Ascending aorta (tissue), 2 donors: ENCODE measurements at regions not wholly inside any gene's neighbourhood (a gene's known extent, or its start where the extent isn't known, plus 50 kb on each side); places are given as distances from the start of the nearest gene placed in this dataset.

ENCODE experiments used
- DNase-seq, 2 donors: peaks; one replicate each; pipeline ENCODE4 v3.0.0-alpha.2; 2019; ENCODE audit warnings: low spot score in 2 of 2
- H3K27ac ChIP-seq, 2 donors: fragments of 200-600 bp; sonication (generic); one replicate each; pipeline ENCODE4 v1.5.1; 2016 to 2017; ENCODE audit warnings: mild to moderate bottlenecking in 1 of 2
- H3K27me3 ChIP-seq: fragments of 200-600 bp; sonication (generic); one replicate; pipeline ENCODE4 v1.5.1; 2017
- H3K36me3 ChIP-seq, 2 donors: fragments of 200-600 bp; sonication (generic); one replicate each; pipeline ENCODE4 v1.5.1; 2016
- H3K4me1 ChIP-seq, 2 donors: fragments of 200-600 bp; sonication (generic); one replicate each; pipeline ENCODE4 v1.5.1; 2016 to 2017; ENCODE audit warnings: mild to moderate bottlenecking in 1 of 2
- H3K4me3 ChIP-seq, 2 donors: fragments of 200-600 bp; sonication (generic); one replicate each; pipeline ENCODE4 v1.5.1; 2016 to 2017; ENCODE audit warnings: mild to moderate bottlenecking in 1 of 2
- H3K9me3 ChIP-seq, 2 donors: fragments of 200-600 bp; sonication (generic); one replicate each; pipeline ENCODE4 v1.5.1; 2016
- intact Hi-C: fragments of 100-400 bp; cut with DNase I; formaldehyde crosslinking; loops from one replicate; pipeline ENCODE4 v1.15.1; 2023
- TF ChIP-seq, protein P1 (sequence below), 3 experiments: fragments of 200-600 bp in 2 of 3; fragments of 450-650 bp in 1 of 3; sonication (generic) in 2 of 3; IDR thresholded peaks; one replicate each; pipeline ENCODE4 v1.5.1; 2016 to 2019; ENCODE audit warnings: antibody characterized with exemption in 3 of 3, mild to moderate bottlenecking in 1 of 3, moderate library complexity in 1 of 3

DNA sequence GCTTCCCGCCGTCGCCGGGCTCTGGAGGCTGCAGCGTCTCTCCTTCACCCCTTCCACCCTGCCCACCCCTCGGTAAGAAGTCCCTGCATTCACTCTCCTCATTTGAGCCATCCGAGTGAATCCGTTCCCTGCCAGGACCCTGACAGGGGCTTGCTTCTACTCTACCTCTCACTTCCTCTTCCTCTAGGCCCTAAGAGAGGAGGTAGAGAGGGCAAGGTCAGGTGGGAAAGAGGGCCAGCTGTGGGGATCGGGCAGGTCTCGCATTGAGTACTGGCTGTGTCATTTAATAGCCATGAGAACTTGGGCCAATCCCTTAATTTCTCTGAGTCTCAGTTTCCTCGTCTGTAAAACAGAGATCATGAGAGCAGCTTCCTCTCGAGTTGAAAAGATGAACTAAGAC lies 283.6 kb downstream of the UACA start:
- Histone ChIP-seq H3K4me3 (no peak overlapping the region), H3K9me3 (no peaks in the 10 kb centered on the region), H3K27ac (no peak overlapping the region), H3K4me1 (peaks cover 0 to 5% of the 10 kb centered on the region in 2 donors), H3K36me3 (no peaks in the 10 kb centered on the region), H3K27me3 (no peaks in the 10 kb centered on the region)
- DNase-seq = no peak
- TF ChIP-seq, protein P1, sequence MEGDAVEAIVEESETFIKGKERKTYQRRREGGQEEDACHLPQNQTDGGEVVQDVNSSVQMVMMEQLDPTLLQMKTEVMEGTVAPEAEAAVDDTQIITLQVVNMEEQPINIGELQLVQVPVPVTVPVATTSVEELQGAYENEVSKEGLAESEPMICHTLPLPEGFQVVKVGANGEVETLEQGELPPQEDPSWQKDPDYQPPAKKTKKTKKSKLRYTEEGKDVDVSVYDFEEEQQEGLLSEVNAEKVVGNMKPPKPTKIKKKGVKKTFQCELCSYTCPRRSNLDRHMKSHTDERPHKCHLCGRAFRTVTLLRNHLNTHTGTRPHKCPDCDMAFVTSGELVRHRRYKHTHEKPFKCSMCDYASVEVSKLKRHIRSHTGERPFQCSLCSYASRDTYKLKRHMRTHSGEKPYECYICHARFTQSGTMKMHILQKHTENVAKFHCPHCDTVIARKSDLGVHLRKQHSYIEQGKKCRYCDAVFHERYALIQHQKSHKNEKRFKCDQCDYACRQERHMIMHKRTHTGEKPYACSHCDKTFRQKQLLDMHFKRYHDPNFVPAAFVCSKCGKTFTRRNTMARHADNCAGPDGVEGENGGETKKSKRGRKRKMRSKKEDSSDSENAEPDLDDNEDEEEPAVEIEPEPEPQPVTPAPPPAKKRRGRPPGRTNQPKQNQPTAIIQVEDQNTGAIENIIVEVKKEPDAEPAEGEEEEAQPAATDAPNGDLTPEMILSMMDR (IDR thresholded peaks at IDR 0.05) = no peak
- intact Hi-C loops = loop anchor here (5.0 to 10.0 kb wide), 2 partner anchors 282 to 1025 kb away; partner anchors contain the start of gene RPLP1

DNA sequence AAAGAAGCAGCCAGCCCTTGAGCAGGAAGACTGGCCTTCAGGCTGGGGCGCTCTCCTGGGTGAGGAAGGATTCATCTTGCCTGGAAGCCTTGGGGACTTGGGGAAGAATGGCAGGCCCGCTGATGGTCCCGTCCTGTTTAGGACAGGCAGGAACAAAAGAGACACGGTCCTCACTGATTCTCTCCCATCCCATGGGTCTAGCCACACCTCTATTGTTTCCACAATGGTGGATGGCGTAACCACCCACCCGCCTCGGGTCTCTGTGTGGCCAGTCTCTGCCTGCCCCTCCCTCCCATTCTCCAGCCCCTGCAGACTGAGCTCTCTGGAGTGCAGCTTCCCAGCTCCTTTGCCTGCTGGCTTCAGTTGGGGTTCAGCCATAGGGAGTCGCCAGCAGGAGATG lies 284.3 kb downstream of the UACA start:
- DNase-seq = no peak
- H3K27me3 ChIP-seq = no peaks in the 10 kb centered on the region
- no peaks in the 10 kb centered on the region for H3K9me3 ChIP-seq
- no peaks in the 10 kb centered on the region for H3K36me3 ChIP-seq
- peaks cover 4 to 10% of the 10 kb centered on the region in 2 donors for H3K4me1 ChIP-seq
- intact Hi-C loops = loop anchor here (5.0 to 10.0 kb wide), 2 partner anchors 282 to 1024 kb away; partner anchors contain the start of gene RPLP1
- H3K4me3 ChIP-seq = no peak overlapping the region
- TF ChIP-seq, protein P1 (IDR thresholded peaks at IDR 0.05) = no peak
- no peak overlapping the region for H3K27ac ChIP-seq

DNA sequence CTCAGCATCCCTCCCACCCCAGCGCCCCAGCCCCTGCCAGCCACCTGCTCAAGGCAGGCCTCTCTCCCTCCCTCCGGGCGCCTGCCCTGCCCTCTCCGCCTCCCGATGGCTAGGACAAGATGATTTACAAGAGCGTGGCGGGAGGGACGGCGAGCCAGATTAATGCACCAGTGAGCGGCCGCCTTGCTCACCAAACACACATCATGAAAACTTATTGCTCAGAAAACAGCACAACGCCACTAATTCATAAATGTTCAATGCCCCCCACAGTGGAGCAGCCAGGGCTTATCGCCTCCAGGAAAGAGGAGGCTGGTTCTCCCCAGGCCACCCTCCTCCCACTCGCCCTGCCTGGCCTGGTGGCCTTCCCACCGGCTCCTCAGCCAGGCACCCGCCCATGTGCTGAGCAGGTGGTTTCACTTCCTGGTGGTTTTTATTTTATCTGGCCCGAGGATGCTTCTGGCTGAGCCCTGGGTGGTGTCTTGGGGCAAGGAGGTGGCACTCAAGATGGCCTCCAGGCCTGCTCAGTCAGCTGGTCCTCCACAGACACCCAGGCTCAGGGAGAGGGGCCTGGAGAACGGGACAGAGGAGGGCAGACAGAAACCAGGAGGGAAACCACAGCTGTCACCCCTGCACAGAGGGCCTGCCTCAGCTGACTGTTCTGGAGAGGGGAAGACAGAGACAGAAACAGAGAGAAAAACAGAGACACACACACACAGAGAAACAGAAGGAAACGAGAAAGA lies 284.9 kb downstream of the UACA start:
- peaks cover 10 to 16% of the 10 kb centered on the region in 2 donors for H3K4me1 ChIP-seq

DNA sequence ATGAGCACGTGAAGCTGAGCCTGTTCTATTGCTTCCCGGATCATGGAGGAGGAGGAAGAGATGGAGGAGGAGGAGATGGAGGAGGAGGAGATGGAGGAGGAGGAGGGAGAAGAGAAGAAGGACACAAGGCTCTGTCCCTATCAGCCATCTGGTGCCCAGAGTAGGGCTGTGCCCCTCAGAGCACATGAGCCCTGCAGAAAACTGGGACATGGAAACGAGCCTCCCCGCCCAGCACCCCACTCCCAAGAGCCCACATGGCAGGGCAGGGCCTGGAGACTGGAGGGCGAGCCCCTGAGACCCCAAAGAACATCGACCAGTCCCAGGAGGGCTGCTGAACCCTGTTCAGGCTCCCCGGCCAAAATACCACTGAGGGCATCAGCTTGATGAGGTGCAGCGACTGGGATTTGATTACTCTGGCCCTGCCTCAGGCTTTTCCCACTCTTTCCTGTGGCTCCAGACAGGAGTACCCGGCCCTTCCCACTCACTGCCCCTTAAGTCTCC lies 285.6 kb downstream of the UACA start:
- intact Hi-C loops = loop anchor here (5.0 to 10.0 kb wide), 2 partner anchors 280 to 1023 kb away; partner anchors contain the start of gene RPLP1
- Histone ChIP-seq H3K9me3 (no peaks in the 10 kb centered on the region), H3K4me3 (no peak overlapping the region), H3K27me3 (no peaks in the 10 kb centered on the region), H3K36me3 (no peaks in the 10 kb centered on the region), H3K27ac (no peak overlapping the region), H3K4me1 (peaks cover 11 to 16% of the 10 kb centered on the region in 2 donors)
- TF ChIP-seq, protein P1 (IDR thresholded peaks at IDR 0.05) = no peak
- DNase-seq = no peak

More for the DNA sequence above, 284.9 kb downstream of the UACA start:
- Histone ChIP-seq H3K4me3 (no peak overlapping the region), H3K36me3 (no peaks in the 10 kb centered on the region), H3K9me3 (no peaks in the 10 kb centered on the region), H3K27me3 (no peaks in the 10 kb centered on the region), H3K27ac (no peak overlapping the region)
- no peak for DNase-seq
- intact Hi-C loops = loop anchor here (5.0 to 10.0 kb wide), 2 partner anchors 281 to 1024 kb away; partner anchors contain the start of gene RPLP1
- TF ChIP-seq, protein P1 (IDR thresholded peaks at IDR 0.05) = no peak

DNA sequence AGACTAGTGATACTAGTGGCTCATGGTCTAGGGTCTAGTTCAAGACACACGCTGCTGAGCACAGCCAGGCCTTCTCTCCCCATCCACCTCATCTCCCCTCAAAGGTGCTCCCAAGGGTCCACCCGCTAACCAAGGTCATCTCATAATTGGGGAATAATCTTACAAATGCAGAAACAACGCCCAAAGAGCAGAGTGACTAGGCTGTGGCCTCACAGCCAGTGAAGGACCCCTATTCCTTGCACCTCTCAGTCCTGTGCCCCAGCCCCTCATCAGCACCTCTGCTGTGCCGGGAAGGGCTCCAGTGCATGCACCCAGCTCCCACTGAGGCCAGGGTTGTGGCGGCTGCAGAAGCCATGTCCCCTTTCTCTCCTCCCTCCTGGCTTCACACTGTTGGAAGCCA lies 286.9 kb downstream of the UACA start:
- H3K27ac ChIP-seq = no peak overlapping the region
- TF ChIP-seq, protein P1 (IDR thresholded peaks at IDR 0.05) = no peak
- intact Hi-C loops = loop anchor here (5.0 to 10.0 kb wide), 2 partner anchors 279 to 1022 kb away; partner anchors contain the start of gene RPLP1
- H3K27me3 ChIP-seq = no peaks in the 10 kb centered on the region
- no peak overlapping the region for H3K4me3 ChIP-seq
- DNase-seq = no peak
- peaks cover 11 to 16% of the 10 kb centered on the region in 2 donors for H3K4me1 ChIP-seq
- H3K36me3 ChIP-seq = no peaks in the 10 kb centered on the region
- no peaks in the 10 kb centered on the region for H3K9me3 ChIP-seq
